OCI-LY3 (cell line): ENCODE measurements at regions not wholly inside any gene's neighbourhood (a gene's known extent, or its start where the extent isn't known, plus 50 kb on each side); places are given as distances from the start of the nearest gene placed in this dataset.

Experiments
- EZH2phosphoT487 ChIP-seq: fragments of 200-600 bp; shearing (Covaris generic); IDR thresholded peaks from 2 replicates; pipeline ENCODE4 v1.6.1; 2018; ENCODE audit warnings: antibody characterized with exemption, mixed run types, low read depth
- TF ChIP-seq, protein P1 (sequence below): fragments of 200-600, 300-600 bp; sonication (generic); IDR thresholded peaks from 2 replicates; pipeline ENCODE4 v1.5.1; 2014; ENCODE audit warnings: antibody characterized with exemption, low read length, low read depth

DNA sequence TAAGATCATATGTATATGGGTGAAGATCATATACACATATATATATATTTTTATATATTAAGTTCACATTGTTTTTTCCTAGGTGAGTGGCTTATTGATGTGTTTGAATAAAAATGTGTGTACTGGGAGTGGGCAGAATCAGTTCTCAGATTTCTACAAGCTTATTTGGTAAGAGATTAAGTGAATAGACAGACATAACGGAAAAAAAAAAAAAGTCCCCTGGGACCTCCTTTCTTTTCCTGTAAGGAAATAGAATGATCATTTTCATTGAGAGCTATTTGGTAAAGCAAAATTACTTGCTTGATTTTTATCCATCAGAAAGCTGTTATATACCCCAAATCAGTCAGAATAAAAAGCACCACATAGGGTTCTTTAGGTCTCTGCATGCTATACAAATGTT lies 597.7 kb downstream of the PCDH18 start:
- TF ChIP-seq, protein P1, sequence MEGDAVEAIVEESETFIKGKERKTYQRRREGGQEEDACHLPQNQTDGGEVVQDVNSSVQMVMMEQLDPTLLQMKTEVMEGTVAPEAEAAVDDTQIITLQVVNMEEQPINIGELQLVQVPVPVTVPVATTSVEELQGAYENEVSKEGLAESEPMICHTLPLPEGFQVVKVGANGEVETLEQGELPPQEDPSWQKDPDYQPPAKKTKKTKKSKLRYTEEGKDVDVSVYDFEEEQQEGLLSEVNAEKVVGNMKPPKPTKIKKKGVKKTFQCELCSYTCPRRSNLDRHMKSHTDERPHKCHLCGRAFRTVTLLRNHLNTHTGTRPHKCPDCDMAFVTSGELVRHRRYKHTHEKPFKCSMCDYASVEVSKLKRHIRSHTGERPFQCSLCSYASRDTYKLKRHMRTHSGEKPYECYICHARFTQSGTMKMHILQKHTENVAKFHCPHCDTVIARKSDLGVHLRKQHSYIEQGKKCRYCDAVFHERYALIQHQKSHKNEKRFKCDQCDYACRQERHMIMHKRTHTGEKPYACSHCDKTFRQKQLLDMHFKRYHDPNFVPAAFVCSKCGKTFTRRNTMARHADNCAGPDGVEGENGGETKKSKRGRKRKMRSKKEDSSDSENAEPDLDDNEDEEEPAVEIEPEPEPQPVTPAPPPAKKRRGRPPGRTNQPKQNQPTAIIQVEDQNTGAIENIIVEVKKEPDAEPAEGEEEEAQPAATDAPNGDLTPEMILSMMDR, result no peak
- TF ChIP-seq EZH2phosphoT487, result no peak
